Lung (tissue), 11 donors: ENCODE measurements at regions not wholly inside any gene's neighbourhood (a gene's known extent, or its start where the extent isn't known, plus 50 kb on each side); places are given as distances from the start of the nearest gene placed in this dataset.

Source experiments
- ATAC-seq: fragments of 200-7000 bp; cut with Tn5 transposase; one replicate; pipeline ENCODE4 v1.9.1; 2020; ENCODE audit warnings: moderate number of reproducible peaks; ENCODE audit not compliant: insufficient read depth, low FRiP score
- DNase-seq, 3 donors: peaks; one replicate each; pipeline ENCODE4 v3.0.0-alpha.2; 2013 to 2017
- H3K27ac ChIP-seq, 2 donors: one replicate each; pipeline ENCODE4 v1.5.1; 2013; ENCODE audit warnings: mild to moderate bottlenecking in 2 of 2, moderate library complexity in 2 of 2, control low read depth in 1 of 2, inconsistent platforms in 1 of 2, low read depth in 1 of 2, low read length in 1 of 2
- H3K27me3 ChIP-seq, 3 donors: one replicate each; pipeline ENCODE4 v1.5.1; 2013; ENCODE audit warnings: low read length in 2 of 3; ENCODE audit not compliant: control insufficient read depth in 3 of 3, insufficient read depth in 3 of 3
- H3K36me3 ChIP-seq, 4 donors: one replicate each; pipeline ENCODE4 v1.5.1; 2013; ENCODE audit warnings: low read length in 4 of 4, mild to moderate bottlenecking in 1 of 4, moderate library complexity in 1 of 4; ENCODE audit not compliant: control insufficient read depth in 4 of 4, insufficient read depth in 4 of 4
- H3K4me1 ChIP-seq, 5 donors: one replicate each; pipeline ENCODE4 v1.5.1; 2013; ENCODE audit warnings: low read length in 5 of 5, mild to moderate bottlenecking in 2 of 5, moderate library complexity in 1 of 5; ENCODE audit not compliant: control insufficient read depth in 5 of 5, insufficient read depth in 5 of 5
- H3K4me3 ChIP-seq: one replicate; pipeline ENCODE4 v1.5.1; 2013; ENCODE audit warnings: mild to moderate bottlenecking, control low read depth, moderate library complexity
- H3K9ac ChIP-seq, 2 donors: one replicate each; pipeline ENCODE4 v1.5.1; 2013; ENCODE audit warnings: low read length in 2 of 2, control low read depth in 1 of 2; ENCODE audit not compliant: insufficient read depth in 1 of 2
- H3K9me3 ChIP-seq, 4 donors: one replicate each; pipeline ENCODE4 v1.5.1; 2013; ENCODE audit warnings: low read length in 3 of 4, mild to moderate bottlenecking in 1 of 4, moderate library complexity in 1 of 4; ENCODE audit not compliant: control insufficient read depth in 4 of 4, insufficient read depth in 3 of 4
- CTCF ChIP-seq: IDR thresholded peaks from 2 replicates; pipeline ENCODE4 v1.5.1; 2012; ENCODE audit warnings: mild to moderate bottlenecking; ENCODE audit errors: control extremely low read depth, extremely low read depth
- WGBS, 2 donors: extraction: QIAGEN DNeasy Blood & Tissue Kit; methylation state at CpG; one replicate each; pipeline ENCODE4 v1.1.7; 2013; 5-methylcytosine and 5-hydroxymethylcytosine counted together
- donor health status: control.
- donor health status: control.
- donor health status: Bipolar disorder and iron deficiency.
- donor health status: healthy.
- donor health status: DM: yes; HTN: yes; CAD: no.

- TF ChIP-seq CTCF, result no peak
- Histone ChIP-seq H3K27me3 (peaks cover 0 to 2% (median 0%) of the 10 kb centered on the region in 3 donors), H3K4me1 (peaks cover 0 to 7% (median 0%) of the 10 kb centered on the region in 5 donors), H3K4me3 (no peak overlapping the region), H3K9ac (no peak overlapping the region), H3K36me3 (no peaks in the 10 kb centered on the region), H3K9me3 (peaks cover 0 to 17% (median 4%) of the 10 kb centered on the region in 4 donors), H3K27ac (no peak overlapping the region)
- WGBS, 2 donors, result 27 to 69% methylated on average over 1 of the region's 1 CpG
- no peak for ATAC-seq
- peak; percentile 43 to 71 (median 68) for DNase-seq
These were observed 132.4 kb upstream of the FOXK1 start for GRCh38 chr7:4549681-4550080.

- Histone ChIP-seq H3K4me3 (no peak overlapping the region), H3K36me3 (no peaks in the 10 kb centered on the region), H3K27ac (no peak overlapping the region), H3K9me3 (peaks cover 0 to 17% (median 5%) of the 10 kb centered on the region in 4 donors), H3K4me1 (peaks cover 0 to 7% (median 0%) of the 10 kb centered on the region in 5 donors), H3K27me3 (peaks cover 0 to 2% (median 0%) of the 10 kb centered on the region in 3 donors), H3K9ac (no peak overlapping the region)
- DNase-seq (no peak), ATAC-seq (no peak)
- 25 to 71% methylated on average over 1 of the region's 1 CpG for WGBS, 2 donors
- TF ChIP-seq CTCF, result no peak
These were observed 132.0 kb upstream of the FOXK1 start for GRCh38 chr7:4550117-4550516.

- Histone ChIP-seq H3K9me3 (peaks cover 0 to 17% (median 7%) of the 10 kb centered on the region in 4 donors), H3K4me1 (peaks cover 0 to 7% (median 0%) of the 10 kb centered on the region in 5 donors), H3K27ac (no peak overlapping the region), H3K9ac (no peak overlapping the region), H3K36me3 (no peaks in the 10 kb centered on the region), H3K4me3 (no peak overlapping the region), H3K27me3 (no peaks in the 10 kb centered on the region)
- DNase-seq, result no peak
- WGBS, 2 donors, result 92 to 98% methylated on average over 1 of the region's 1 CpG
- no peak for TF ChIP-seq CTCF
- no peak for ATAC-seq
These were observed 129.1 kb upstream of the FOXK1 start for GRCh38 chr7:4552985-4553384.
